Peyer's patch (tissue), 4 donors: ENCODE measurements at regions not wholly inside any gene's neighbourhood (a gene's known extent, or its start where the extent isn't known, plus 50 kb on each side); places are given as distances from the start of the nearest gene placed in this dataset.
"Not testable (repeated sequence)": the region's sequence is repeated elsewhere in the genome, so short reads cannot be mapped to it uniquely, and the experiment has no call there.

ENCODE experiments used
- DNase-seq, 3 donors: peaks; one replicate each; pipeline ENCODE4 v3.0.0-alpha.2; 2017 to 2019
- H3K27ac ChIP-seq, 4 donors: fragments of 200-600 bp; sonication (generic); one replicate each; pipeline ENCODE4 v1.5.1; 2016 to 2019
- H3K27me3 ChIP-seq, 2 donors: fragments of 200-600 bp; sonication (generic); one replicate each; pipeline ENCODE4 v1.5.1; 2019
- H3K36me3 ChIP-seq, 3 donors: fragments of 200-600 bp; sonication (generic); one replicate each; pipeline ENCODE4 v1.5.1; 2016 to 2019
- H3K4me1 ChIP-seq, 4 donors: fragments of 200-600 bp; sonication (generic); one replicate each; pipeline ENCODE4 v1.5.1; 2016 to 2019
- H3K4me3 ChIP-seq, 4 donors: fragments of 200-600 bp; sonication (generic); 1 replicate in 3 of 4; 2 replicates in 1 of 4; pipeline ENCODE4 v1.5.1; 2016 to 2019; ENCODE audit warnings: mild to moderate bottlenecking in 1 of 4
- H3K9me3 ChIP-seq, 4 donors: fragments of 200-600 bp; sonication (generic); one replicate each; pipeline ENCODE4 v1.5.1; 2016 to 2019; ENCODE audit warnings: mild to moderate bottlenecking in 1 of 4
- POLR2A ChIP-seq, 2 donors: fragments of 450-650 bp; IDR thresholded peaks; one replicate each; pipeline ENCODE4 v1.5.1; 2017; ENCODE audit warnings: antibody characterized with exemption in 2 of 2, mild to moderate bottlenecking in 2 of 2, moderate library complexity in 2 of 2
- TF ChIP-seq, protein P1 (sequence below), 6 experiments: fragments of 450-650 bp in 4 of 6; fragments of 200-600 bp in 2 of 6; sonication (generic) in 1 of 6; IDR thresholded peaks; one replicate each; pipeline ENCODE4 v1.5.1; 2017 to 2019; ENCODE audit warnings: antibody characterized with exemption in 6 of 6, mild to moderate bottlenecking in 3 of 6, moderate library complexity in 1 of 6

DNA sequence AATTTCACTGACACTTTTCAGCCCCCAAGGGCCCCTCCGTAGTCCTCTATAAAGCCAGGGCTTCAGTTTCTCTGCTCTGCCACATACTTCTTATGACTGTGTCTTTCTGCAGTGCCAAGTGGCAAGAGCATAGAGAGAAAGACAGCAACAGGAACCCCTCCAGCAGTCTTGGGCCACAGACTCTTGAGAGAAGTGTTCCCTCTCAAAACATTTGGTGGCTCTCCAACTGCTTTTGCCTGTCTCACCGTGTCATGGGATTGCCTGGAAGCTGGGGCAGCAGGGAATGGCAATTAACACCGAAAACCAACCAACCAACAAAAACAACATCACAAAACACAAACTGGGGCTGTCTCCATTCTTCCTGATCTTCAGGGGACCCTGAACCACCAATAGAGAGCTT, 73.8 kb upstream of the ELN start:
- no peaks in the 10 kb centered on the region for H3K9me3 ChIP-seq
- no peak overlapping the region for H3K4me3 ChIP-seq
- H3K4me1 ChIP-seq: no peaks in the 10 kb centered on the region
- no peaks in the 10 kb centered on the region for H3K36me3 ChIP-seq
- TF ChIP-seq, protein P1, sequence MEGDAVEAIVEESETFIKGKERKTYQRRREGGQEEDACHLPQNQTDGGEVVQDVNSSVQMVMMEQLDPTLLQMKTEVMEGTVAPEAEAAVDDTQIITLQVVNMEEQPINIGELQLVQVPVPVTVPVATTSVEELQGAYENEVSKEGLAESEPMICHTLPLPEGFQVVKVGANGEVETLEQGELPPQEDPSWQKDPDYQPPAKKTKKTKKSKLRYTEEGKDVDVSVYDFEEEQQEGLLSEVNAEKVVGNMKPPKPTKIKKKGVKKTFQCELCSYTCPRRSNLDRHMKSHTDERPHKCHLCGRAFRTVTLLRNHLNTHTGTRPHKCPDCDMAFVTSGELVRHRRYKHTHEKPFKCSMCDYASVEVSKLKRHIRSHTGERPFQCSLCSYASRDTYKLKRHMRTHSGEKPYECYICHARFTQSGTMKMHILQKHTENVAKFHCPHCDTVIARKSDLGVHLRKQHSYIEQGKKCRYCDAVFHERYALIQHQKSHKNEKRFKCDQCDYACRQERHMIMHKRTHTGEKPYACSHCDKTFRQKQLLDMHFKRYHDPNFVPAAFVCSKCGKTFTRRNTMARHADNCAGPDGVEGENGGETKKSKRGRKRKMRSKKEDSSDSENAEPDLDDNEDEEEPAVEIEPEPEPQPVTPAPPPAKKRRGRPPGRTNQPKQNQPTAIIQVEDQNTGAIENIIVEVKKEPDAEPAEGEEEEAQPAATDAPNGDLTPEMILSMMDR (IDR thresholded peaks at IDR 0.05): no peak
- TF ChIP-seq POLR2A (IDR thresholded peaks at IDR 0.05): no peak
- no peak for DNase-seq
- no peak overlapping the region for H3K27ac ChIP-seq
- no peaks in the 10 kb centered on the region for H3K27me3 ChIP-seq

GRCh38 chr7:73954861-73955260, 73.1 kb upstream of the ELN start:
- Histone ChIP-seq H3K4me1 (no peaks in the 10 kb centered on the region), H3K36me3 (no peaks in the 10 kb centered on the region), H3K27ac (no peak overlapping the region), H3K9me3 (no peaks in the 10 kb centered on the region), H3K4me3 (no peak overlapping the region), H3K27me3 (no peaks in the 10 kb centered on the region)
- no peak for DNase-seq
- no peak for TF ChIP-seq POLR2A (IDR thresholded peaks at IDR 0.05)
- TF ChIP-seq, protein P1 (IDR thresholded peaks at IDR 0.05): no peak

GRCh38 chr7:73960548-73960947, 67.4 kb upstream of the ELN start:
- peak in 2 of 3 donors; percentile 76 to 77 for DNase-seq
- Histone ChIP-seq H3K4me3 (no peak overlapping the region), H3K36me3 (no peaks in the 10 kb centered on the region), H3K27me3 (no peaks in the 10 kb centered on the region), H3K4me1 (no peaks in the 10 kb centered on the region), H3K27ac (no peak overlapping the region), H3K9me3 (peaks cover 0 to 9% (median 0%) of the 10 kb centered on the region in 4 donors)
- TF ChIP-seq, protein P1 (IDR thresholded peaks at IDR 0.05): no peak
- TF ChIP-seq POLR2A (IDR thresholded peaks at IDR 0.05): no peak

DNA sequence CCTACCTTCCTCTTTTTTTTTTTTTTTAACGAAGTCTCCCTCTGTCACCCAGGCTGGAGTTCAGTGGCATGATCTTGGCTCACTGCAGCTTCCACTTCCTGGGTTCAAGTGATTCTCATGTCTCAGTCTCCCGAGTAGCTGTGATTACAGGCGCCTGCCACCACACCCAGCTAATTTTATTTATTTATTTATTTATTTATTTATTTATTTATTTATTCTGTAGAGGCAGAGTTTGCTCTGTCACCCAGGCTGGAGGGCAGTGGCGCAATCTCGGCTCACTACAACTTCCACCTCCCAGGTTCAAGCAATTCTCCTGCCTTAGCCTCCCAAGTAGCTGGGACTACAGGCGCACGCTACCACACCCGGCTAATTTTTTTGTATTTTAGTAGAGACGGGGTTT, 66.0 kb upstream of the ELN start:
- DNase-seq, H3K9me3 ChIP-seq, H3K27me3 ChIP-seq, H3K4me3 ChIP-seq, H3K36me3 ChIP-seq, H3K4me1 ChIP-seq, H3K27ac ChIP-seq: not testable (repeated sequence)

DNA sequence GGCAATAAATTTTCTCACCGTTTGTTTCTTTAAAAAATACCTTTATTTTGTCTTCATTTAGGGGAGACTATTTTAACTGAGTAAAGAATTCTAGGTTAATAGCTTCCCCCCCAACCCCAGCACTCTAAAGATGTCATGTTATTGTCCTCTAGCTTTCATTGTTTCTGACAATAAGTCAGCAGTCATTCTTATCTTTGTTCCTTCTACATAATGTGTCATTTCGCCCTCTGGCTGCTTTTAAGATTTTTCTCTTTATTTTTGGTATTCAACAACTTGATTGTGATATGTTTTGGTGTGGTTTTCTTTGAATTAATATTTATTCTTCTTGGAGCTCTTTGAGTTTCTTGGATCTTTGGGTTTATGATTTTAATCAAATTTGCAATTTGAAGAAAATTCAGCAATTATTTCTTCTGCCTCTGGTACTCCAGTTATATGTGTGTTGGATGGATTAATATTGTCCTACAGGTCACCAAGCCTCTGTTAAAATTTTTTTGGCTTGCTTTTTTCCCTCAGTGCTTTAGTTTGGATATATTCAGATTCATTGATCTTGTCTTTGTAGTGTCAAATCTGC, 64.6 kb upstream of the ELN start:
- no peaks in the 10 kb centered on the region for H3K27me3 ChIP-seq
- H3K4me1 ChIP-seq: no peaks in the 10 kb centered on the region
- peaks cover 0 to 9% (median 0%) of the 10 kb centered on the region in 4 donors for H3K9me3 ChIP-seq
- no peak for DNase-seq
- H3K36me3 ChIP-seq: no peaks in the 10 kb centered on the region
- H3K27ac ChIP-seq: no peak overlapping the region
- H3K4me3 ChIP-seq: no peak overlapping the region
- TF ChIP-seq, protein P1 (IDR thresholded peaks at IDR 0.05): no peak
- no peak for TF ChIP-seq POLR2A (IDR thresholded peaks at IDR 0.05)

- TF ChIP-seq, protein P1 (IDR thresholded peaks at IDR 0.05): no peak
- no peak for TF ChIP-seq POLR2A (IDR thresholded peaks at IDR 0.05)
- no peak for DNase-seq
- Histone ChIP-seq H3K9me3 (peaks cover 0 to 9% (median 0%) of the 10 kb centered on the region in 4 donors), H3K36me3 (no peaks in the 10 kb centered on the region), H3K4me1 (no peaks in the 10 kb centered on the region), H3K4me3 (no peak overlapping the region), H3K27me3 (no peaks in the 10 kb centered on the region), H3K27ac (no peak overlapping the region)
Observed at GRCh38 chr7:73964786-73965185, 63.2 kb upstream of the ELN start.
